ENCODE measurements at regions not wholly inside any gene's neighbourhood (a gene's known extent, or its start where the extent isn't known, plus 50 kb on each side); places are given as distances from the start of the nearest gene placed in this dataset.

GRCh38 chr4:10342866-10343265 is 114.4 kb downstream of the ZNF518B start:
- H3K4me2 ChIP-seq, result no peak overlapping the region
- H3K4me1 ChIP-seq (ENCODE audit: insufficient read depth), result no peaks in the 10 kb centered on the region
- H3K4me3 ChIP-seq, result no peak overlapping the region
- no peak for TF ChIP-seq ZNF331 (CRISPR knock-in tag; IDR thresholded peaks at IDR 0.05; ENCODE audit: low read depth)
- TF ChIP-seq NANOG (IDR thresholded peaks at IDR 0.05; ENCODE audit: borderline replicate concordance), result no peak
- TF ChIP-seq ETS1 (IDR thresholded peaks at IDR 0.05), result no peak
- no peak for TF ChIP-seq REST (IDR thresholded peaks at IDR 0.05; ENCODE audit: unreplicated experiment)
- TF ChIP-seq, protein P1, sequence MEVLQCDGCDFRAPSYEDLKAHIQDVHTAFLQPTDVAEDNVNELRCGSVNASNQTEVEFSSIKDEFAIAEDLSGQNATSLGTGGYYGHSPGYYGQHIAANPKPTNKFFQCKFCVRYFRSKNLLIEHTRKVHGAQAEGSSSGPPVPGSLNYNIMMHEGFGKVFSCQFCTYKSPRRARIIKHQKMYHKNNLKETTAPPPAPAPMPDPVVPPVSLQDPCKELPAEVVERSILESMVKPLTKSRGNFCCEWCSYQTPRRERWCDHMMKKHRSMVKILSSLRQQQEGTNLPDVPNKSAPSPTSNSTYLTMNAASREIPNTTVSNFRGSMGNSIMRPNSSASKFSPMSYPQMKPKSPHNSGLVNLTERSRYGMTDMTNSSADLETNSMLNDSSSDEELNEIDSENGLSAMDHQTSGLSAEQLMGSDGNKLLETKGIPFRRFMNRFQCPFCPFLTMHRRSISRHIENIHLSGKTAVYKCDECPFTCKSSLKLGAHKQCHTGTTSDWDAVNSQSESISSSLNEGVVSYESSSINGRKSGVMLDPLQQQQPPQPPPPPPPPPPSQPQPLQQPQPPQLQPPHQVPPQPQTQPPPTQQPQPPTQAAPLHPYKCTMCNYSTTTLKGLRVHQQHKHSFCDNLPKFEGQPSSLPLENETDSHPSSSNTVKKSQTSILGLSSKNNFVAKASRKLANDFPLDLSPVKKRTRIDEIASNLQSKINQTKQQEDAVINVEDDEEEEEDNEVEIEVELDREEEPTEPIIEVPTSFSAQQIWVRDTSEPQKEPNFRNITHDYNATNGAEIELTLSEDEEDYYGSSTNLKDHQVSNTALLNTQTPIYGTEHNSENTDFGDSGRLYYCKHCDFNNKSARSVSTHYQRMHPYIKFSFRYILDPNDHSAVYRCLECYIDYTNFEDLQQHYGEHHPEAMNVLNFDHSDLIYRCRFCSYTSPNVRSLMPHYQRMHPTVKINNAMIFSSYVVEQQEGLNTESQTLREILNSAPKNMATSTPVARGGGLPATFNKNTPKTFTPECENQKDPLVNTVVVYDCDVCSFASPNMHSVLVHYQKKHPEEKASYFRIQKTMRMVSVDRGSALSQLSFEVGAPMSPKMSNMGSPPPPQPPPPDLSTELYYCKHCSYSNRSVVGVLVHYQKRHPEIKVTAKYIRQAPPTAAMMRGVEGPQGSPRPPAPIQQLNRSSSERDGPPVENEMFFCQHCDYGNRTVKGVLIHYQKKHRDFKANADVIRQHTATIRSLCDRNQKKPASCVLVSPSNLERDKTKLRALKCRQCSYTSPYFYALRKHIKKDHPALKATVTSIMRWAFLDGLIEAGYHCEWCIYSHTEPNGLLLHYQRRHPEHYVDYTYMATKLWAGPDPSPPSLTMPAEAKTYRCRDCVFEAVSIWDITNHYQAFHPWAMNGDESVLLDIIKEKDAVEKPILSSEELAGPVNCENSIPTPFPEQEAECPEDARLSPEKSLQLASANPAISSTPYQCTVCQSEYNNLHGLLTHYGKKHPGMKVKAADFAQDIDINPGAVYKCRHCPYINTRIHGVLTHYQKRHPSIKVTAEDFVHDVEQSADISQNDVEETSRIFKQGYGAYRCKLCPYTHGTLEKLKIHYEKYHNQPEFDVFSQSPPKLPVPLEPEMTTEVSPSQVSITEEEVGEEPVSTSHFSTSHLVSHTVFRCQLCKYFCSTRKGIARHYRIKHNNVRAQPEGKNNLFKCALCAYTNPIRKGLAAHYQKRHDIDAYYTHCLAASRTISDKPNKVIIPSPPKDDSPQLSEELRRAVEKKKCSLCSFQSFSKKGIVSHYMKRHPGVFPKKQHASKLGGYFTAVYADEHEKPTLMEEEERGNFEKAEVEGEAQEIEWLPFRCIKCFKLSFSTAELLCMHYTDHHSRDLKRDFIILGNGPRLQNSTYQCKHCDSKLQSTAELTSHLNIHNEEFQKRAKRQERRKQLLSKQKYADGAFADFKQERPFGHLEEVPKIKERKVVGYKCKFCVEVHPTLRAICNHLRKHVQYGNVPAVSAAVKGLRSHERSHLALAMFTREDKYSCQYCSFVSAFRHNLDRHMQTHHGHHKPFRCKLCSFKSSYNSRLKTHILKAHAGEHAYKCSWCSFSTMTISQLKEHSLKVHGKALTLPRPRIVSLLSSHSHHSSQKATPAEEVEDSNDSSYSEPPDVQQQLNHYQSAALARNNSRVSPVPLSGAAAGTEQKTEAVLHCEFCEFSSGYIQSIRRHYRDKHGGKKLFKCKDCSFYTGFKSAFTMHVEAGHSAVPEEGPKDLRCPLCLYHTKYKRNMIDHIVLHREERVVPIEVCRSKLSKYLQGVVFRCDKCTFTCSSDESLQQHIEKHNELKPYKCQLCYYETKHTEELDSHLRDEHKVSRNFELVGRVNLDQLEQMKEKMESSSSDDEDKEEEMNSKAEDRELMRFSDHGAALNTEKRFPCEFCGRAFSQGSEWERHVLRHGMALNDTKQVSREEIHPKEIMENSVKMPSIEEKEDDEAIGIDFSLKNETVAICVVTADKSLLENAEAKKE (CRISPR knock-in tag; IDR thresholded peaks at IDR 0.05), result no peak
- TF ChIP-seq EZH2 (IDR thresholded peaks at IDR 0.05; ENCODE audit: low read depth, unreplicated experiment), result no peak
- TF ChIP-seq EZH2phosphoT487 (IDR thresholded peaks at IDR 0.05; ENCODE audit: unreplicated experiment), result no peak
- no peak for TF ChIP-seq POLR2AphosphoS5 (IDR thresholded peaks at IDR 0.05; ENCODE audit: low read depth)
- TF ChIP-seq JUNB (IDR thresholded peaks at IDR 0.05; ENCODE audit: unreplicated experiment), result no peak
- no peak for TF ChIP-seq ZNF114 (CRISPR knock-in tag; IDR thresholded peaks at IDR 0.05)
- no peaks in the 10 kb centered on the region for H3K27me3 ChIP-seq (ENCODE audit: insufficient read depth)
- no peaks in the 10 kb centered on the region for H4K20me1 ChIP-seq (replicated peaks; ENCODE audit: insufficient read depth)
- H3K79me2 ChIP-seq (replicated peaks; ENCODE audit: insufficient read depth), result no peaks in the 10 kb centered on the region
- Mint-ChIP-seq H3K9me3 (no peaks in the 10 kb centered on the region), H3K4me3 (no peak overlapping the region), H3K4me1 (no peaks in the 10 kb centered on the region), H3K27me3 (ENCODE audit: insufficient read depth, low read depth, poor library complexity) (peaks cover 1% of the 10 kb centered on the region), H3K36me3 (ENCODE audit: low read depth) (no peaks in the 10 kb centered on the region), H3K27ac (no peak overlapping the region)
- H2AFZ ChIP-seq, result no peak overlapping the region
- DNase-seq (ENCODE audit: low spot score), result no peak
- ATAC-seq, result no peak
- no peaks in the 10 kb centered on the region for H3K36me3 ChIP-seq (ENCODE audit: insufficient read depth)
- H3K27ac ChIP-seq (ENCODE audit: low read depth), result no peak overlapping the region
- H3F3A ChIP-seq (replicated peaks; ENCODE audit: low read depth), result no peaks in the 10 kb centered on the region
- peaks cover 20% of the 10 kb centered on the region for H3K9me2 ChIP-seq (ENCODE audit: insufficient read depth)

Measured in GM23338 (cell line).